C4-2B (cell line): ENCODE measurements at regions not wholly inside any gene's neighbourhood (a gene's known extent, or its start where the extent isn't known, plus 50 kb on each side); places are given as distances from the start of the nearest gene placed in this dataset.

Experiments
- ZFX ChIP-seq: fragments of 450-650 bp; IDR thresholded peaks from 2 replicates; pipeline ENCODE4 v1.6.1; 2017
- TF ChIP-seq, protein P1 (sequence below): fragments of 450-650 bp; conservative IDR thresholded peaks from 2 replicates; pipeline ENCODE4 v1.5.1; 2017; ENCODE audit warnings: mild to moderate bottlenecking

DNA sequence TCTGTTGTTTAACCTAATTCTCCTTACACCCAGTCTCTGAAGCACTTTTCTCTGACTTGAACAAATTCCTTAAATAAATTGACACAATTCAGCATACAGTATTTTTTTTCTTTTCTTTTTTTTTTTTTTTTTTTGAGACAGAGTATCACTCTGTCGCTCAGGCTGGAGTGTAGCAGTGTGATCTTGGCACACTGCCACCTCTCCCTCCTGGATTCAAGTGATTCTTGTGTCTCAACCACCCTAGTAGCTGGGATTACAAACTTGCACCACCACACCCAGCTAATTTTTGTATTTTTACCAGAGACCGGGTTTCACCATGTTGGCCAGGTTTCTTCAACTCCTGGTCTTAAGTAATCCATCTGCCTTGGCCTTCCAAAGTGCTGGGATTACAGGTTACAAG lies 1498.1 kb upstream of the PCDH10 start:
- TF ChIP-seq, protein P1, sequence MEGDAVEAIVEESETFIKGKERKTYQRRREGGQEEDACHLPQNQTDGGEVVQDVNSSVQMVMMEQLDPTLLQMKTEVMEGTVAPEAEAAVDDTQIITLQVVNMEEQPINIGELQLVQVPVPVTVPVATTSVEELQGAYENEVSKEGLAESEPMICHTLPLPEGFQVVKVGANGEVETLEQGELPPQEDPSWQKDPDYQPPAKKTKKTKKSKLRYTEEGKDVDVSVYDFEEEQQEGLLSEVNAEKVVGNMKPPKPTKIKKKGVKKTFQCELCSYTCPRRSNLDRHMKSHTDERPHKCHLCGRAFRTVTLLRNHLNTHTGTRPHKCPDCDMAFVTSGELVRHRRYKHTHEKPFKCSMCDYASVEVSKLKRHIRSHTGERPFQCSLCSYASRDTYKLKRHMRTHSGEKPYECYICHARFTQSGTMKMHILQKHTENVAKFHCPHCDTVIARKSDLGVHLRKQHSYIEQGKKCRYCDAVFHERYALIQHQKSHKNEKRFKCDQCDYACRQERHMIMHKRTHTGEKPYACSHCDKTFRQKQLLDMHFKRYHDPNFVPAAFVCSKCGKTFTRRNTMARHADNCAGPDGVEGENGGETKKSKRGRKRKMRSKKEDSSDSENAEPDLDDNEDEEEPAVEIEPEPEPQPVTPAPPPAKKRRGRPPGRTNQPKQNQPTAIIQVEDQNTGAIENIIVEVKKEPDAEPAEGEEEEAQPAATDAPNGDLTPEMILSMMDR, result no peak
- no peak for TF ChIP-seq ZFX
